ENCODE measurements at regions not wholly inside any gene's neighbourhood (a gene's known extent, or its start where the extent isn't known, plus 50 kb on each side); places are given as distances from the start of the nearest gene placed in this dataset.
"Not testable (repeated sequence)": the region's sequence is repeated elsewhere in the genome, so short reads cannot be mapped to it uniquely, and the experiment has no call there.

DNA sequence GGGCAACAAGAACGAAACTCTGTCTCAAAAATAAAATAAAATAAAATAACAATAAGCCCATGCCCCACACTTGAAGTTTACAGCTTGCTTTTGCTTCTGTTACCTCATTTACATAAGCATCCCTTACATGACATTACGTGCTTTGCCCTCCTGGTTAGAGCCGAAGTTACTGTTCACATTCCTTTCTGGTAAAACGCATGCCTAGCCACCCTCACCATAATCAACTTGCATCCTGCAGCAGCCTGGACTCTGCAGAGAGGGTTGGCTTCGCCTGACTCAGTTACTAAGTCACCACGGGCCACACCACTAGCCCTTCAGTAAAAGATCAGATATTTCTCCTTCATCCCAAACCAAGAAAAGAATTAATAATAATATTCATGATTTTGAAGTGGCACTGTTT lies 736.0 kb upstream of the AUTS2 start:
- DNase-seq (ENCODE audit: low spot score) = no peak

- no peak for DNase-seq (ENCODE audit: low spot score)
Observed at GRCh38 chr7:68862736-68863135, 735.5 kb upstream of the AUTS2 start.

GRCh38 chr7:68865351-68866199 lies 732.7 kb upstream of the AUTS2 start:
- no peak for DNase-seq (ENCODE audit: low spot score)

GRCh38 chr7:68866200-68866570 lies 732.1 kb upstream of the AUTS2 start:
- no peak for DNase-seq (ENCODE audit: low spot score)

DNA sequence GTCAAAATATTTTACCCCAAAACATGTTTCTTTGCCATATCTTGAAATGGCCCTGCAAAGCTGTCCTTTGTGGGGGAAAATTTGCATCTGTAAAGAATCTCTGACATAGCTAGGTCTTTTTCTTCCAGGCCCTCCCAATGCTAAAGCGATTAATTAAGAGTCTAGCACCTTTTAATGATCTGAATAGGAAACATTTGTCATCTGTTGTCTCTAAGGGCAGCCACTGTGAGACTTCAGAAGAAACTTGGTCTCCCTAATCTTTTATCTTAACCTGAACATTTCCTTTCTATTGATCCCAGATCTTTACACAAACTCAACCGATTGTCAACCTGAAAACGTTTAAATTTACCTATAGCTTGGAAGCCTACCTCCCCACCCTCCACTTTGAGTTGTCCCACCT lies 731.6 kb upstream of the AUTS2 start:
- DNase-seq (ENCODE audit: low spot score) = not testable (repeated sequence)

DNA sequence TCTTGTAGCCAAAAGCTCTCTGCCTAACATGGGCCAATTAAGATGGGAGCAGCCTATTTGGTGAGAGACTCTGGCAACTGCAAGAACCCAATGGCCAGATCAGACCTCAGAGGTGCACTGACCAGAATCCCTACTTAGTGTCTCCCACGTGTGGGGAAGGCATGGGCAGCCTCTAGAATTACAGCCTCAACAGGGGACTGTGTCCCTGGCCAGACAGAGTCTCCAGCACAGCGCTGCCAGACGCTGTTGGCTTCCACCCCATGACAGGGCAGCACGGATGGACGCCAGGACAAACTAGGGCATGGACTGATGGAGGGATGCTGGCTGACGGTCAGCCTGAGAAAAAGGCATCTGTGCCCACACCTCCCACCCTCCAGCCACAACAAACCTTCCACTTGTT lies 729.3 kb upstream of the AUTS2 start:
- DNase-seq (ENCODE audit: low spot score) = no peak

- DNase-seq (ENCODE audit: low spot score) = no peak
Observed at GRCh38 chr7:68873616-68874015, 724.7 kb upstream of the AUTS2 start.

DNA sequence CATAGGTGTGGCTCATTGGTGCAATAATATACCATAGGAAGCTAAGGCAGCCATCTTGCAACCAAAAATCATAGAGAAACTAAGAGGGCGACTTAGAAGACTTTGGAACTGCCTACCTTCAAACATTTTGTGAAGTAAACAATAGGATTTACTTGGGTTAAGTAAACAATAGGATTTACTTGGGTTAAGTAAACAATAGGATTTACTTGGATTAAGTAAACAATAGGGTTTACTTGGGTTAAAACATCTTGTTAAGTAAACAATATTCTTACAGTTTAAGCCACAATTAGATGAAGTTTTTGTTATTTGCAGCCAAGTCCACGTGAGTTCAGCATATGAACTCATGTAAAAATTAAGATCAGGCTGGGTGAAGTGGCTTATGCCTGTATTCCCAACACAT lies 722.4 kb upstream of the AUTS2 start:
- no peak for DNase-seq (ENCODE audit: low spot score)

DNA sequence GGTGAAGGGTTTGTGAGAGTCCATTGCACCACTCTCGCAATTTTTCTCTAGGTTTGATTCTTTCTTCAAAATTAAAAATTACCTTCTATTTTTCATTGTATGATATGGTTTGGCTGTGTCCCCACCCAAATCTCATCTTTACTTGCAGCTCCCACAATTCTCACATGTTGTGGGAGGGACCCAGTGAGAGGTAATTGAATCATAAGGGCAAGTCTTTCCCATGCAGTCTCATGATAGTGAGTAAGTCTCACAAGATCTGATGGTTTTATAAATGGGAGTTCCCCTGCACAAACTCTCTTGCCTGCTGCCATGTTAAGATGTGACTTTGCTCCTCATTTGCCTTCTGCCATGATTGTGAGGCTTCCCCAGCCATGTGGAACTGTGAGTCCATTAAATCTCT lies 711.2 kb upstream of the AUTS2 start:
- DNase-seq (ENCODE audit: low spot score) = not testable (repeated sequence)

DNA sequence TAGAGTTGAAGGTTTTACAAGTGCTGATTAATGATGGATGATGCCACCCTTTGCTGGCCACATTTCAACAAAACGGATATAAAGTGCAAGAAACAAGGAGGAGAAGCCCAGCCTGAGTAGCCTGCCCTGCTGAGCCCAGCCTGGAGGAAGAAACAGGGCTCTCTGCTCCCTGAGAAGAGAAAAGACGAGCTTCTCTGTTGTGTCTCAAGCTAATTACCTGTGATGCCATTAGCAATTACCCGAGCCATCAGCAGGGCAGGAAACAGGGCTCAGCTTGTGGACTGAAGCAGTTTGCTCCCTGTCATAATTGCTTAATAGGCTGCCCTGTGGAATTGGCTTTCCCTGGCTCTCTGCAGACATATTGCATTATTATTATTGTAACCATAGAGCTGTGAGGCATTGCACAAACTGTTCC lies 709.3 kb upstream of the AUTS2 start:
- no peak for DNase-seq (ENCODE audit: low spot score)

GRCh38 chr7:68892236-68892635 lies 706.0 kb upstream of the AUTS2 start:
- no peak for DNase-seq (ENCODE audit: low spot score)

DNA sequence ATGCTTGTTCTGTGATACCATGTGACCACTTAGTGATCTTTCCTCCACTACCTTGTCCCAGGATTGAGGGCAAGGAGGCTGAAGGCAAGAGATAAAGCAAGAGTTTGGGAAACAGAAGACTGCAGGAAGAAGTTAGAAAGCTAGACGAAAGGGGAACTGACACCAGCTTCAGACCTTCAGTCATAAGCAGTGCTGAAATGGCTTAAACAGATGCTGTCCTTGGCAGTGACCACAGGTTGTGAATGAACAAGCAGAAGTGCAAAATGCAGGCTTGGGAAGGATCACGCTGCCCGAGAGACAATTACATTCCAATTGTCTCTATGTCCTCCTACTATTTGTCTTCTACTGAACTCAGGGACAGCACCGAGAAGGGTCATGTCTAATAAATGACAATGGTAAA lies 704.9 kb upstream of the AUTS2 start:
- no peak for DNase-seq (ENCODE audit: low spot score)

- DNase-seq (ENCODE audit: low spot score) = not testable (repeated sequence)
Observed at GRCh38 chr7:68899156-68899555, 699.1 kb upstream of the AUTS2 start.

GRCh38 chr7:68900096-68900495 lies 698.2 kb upstream of the AUTS2 start:
- no peak for DNase-seq (ENCODE audit: low spot score)

DNA sequence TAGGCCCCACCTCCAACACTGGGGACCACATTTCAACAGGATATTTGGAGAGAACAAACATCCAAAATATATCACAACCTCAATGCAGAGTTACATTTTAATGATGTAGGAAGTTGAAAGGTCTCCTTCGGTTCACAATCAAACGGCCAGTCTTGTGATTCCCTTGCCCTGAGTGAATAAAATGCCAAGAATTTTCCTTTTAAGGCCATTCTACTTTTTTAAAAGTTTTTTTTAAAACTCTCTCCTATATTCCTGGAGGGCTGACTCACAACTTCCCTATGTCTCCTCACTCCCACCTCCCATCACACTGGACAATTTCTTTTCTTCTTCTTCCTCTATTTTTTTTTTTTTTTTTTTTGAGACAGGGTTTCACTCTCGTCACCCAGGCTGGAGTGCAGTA lies 693.6 kb upstream of the AUTS2 start:
- DNase-seq (ENCODE audit: low spot score) = no peak

- DNase-seq (ENCODE audit: low spot score) = no peak
Observed at GRCh38 chr7:68911754-68912153, 686.5 kb upstream of the AUTS2 start.

DNA sequence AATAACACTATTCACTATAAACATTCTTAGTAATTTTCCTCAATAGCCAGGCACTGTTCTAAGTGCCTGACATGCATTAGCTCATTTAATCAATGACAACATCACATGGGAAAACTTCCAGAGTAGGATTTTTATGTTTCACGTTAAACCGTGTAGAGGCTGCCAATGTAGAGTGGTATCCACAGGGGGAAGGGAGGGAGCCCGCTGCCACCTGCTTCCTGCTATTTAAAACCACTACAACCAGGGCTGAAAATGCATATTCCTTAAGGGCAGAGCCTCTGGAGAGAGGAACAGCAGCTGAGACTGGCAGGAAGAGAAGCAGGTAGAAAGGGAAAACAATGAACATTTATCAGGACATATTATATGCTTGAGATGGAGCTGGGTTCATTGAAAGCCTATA lies 684.3 kb upstream of the AUTS2 start:
- no peak for DNase-seq (ENCODE audit: low spot score)

- DNase-seq (ENCODE audit: low spot score) = no peak
Observed at GRCh38 chr7:68917041-68917651, 681.1 kb upstream of the AUTS2 start.

DNA sequence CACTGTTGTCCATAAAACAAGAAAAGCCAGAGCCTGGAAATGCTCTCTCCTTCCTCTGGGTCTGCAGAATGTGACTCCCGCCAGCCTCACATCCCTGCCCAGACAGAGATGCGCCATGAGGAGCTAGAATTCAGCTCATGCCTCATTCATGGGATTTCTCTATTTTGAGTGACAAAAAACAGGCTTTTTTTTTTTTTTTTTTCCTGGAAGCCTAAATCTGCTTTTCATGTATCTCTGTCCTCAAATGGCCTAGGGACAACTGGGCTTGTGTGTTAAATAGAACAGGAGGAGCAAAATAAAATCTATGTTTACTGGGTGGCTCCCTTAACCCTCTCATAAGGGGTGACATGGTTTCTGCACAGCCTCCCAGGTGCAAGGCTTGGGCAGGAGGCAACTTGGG lies 679.7 kb upstream of the AUTS2 start:
- DNase-seq (ENCODE audit: low spot score) = no peak

GRCh38 chr7:68922850-68923249 lies 675.4 kb upstream of the AUTS2 start:
- no peak for DNase-seq (ENCODE audit: low spot score)

- no peak for DNase-seq (ENCODE audit: low spot score)
Observed at GRCh38 chr7:68925241-68925640, 673.0 kb upstream of the AUTS2 start.

DNA sequence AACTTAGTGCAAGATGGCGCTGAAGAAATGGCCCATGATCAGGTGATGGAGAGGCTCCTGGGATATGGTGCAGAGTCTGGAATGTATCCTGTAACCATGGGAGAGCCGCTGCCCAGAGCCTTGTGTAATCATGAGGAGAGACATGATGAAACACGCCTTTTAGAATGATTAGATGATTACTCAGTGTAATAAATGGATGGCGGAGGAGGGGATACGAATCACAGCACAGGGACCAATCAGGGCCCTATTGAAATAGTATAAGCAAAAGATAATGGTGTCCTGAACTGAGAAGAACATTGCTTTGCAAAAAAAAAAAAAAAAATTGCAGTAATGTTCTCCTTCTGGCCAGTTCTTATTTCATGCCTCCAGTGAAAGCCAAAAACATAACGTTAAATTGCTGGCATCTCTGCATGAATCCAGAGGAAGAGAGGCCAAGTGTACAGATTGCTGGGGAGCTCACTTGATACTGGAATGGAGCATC lies 668.5 kb upstream of the AUTS2 start:
- no peak for DNase-seq (ENCODE audit: low spot score)

DNA sequence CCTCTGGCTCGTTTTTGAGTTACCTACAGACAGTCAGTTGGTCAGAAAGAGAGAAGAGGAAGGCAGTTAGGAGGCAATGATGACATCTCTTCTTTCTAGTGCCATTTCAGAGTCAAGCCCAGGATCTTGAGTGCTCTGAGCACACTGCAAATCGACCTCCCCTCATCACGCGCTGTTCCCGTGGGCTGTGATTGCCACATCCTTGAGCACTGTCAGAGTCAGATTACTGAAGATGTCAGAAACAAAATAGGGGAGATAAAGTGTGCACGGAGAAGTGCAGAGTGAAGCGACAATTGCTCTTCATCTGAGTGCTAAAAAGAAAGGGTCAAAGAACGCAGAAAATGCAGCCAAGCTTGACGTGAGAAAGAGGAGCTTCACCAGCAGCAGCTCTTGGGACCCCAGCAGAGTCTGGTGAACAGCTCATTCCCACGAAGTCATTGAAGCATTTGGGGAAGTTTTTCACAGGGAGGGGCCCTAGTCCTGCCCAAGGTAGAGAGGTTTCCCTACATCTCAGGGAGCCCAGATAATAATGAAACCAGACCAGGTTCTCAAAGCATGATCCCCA lies 661.7 kb upstream of the AUTS2 start:
- DNase-seq (ENCODE audit: low spot score) = no peak

Measured in mesenteric fat pad (tissue), 1 donor.